ENCODE measurements at regions not wholly inside any gene's neighbourhood (a gene's known extent, or its start where the extent isn't known, plus 50 kb on each side); places are given as distances from the start of the nearest gene placed in this dataset.
"Not testable (repeated sequence)": the region's sequence is repeated elsewhere in the genome, so short reads cannot be mapped to it uniquely, and the experiment has no call there.

DNA sequence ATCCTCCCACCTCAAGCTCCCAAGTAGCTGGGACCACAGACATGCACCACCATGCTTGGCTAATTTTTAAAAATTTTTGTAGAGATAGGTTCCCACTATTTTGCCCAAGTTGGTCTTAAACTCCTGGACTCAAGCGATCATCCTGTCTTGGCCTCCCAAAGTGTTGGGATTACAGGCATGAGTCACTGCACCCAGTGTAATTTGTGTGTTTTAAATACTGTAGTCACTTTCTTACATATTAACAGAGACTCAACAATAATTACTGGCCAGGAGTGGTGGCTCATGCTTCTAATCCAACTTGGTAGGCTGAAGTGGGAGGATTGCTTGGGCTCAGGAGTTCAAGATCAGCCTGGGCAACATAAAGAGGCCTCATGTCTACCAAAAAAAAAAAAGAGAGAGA, 293.0 kb downstream of the RDH14 start:
- H3K27me3 ChIP-seq (replicated peaks in 1 of 4; ENCODE audit: control extremely low read depth in 1 of 4, control insufficient read depth in 3 of 4, insufficient read depth in 4 of 4, low read length in 3 of 4) = no peaks in the 10 kb centered on the region
- no peak overlapping the region for H3K27ac Mint-ChIP-seq
- DNase-seq (no peak), ATAC-seq (ENCODE audit: low read depth) (no peak)
- H3K27ac ChIP-seq (ENCODE audit: low read length in 2 of 2) = no peak overlapping the region
- H2AFZ ChIP-seq (ENCODE audit: insufficient read depth, low read depth, low read length, poor library complexity, severe bottlenecking) = no peak overlapping the region
- H3K36me3 ChIP-seq (replicated peaks in 1 of 2; ENCODE audit: control extremely low read depth in 1 of 2, control insufficient read depth in 1 of 2, extremely low read depth in 1 of 2, insufficient read depth in 2 of 2, low read length in 1 of 2) = no peaks in the 10 kb centered on the region
- CTCF ChIA-PET = no interaction called here
- no peak overlapping the region for H3K4me2 ChIP-seq (replicated peaks; ENCODE audit: low read depth, low read length, poor library complexity, severe bottlenecking)
- H3K79me2 ChIP-seq (ENCODE audit: control insufficient read depth, insufficient read depth, low read length) = no peaks in the 10 kb centered on the region
- H4K20me1 ChIP-seq (ENCODE audit: control insufficient read depth, insufficient read depth, low read length, poor library complexity, severe bottlenecking) = no peaks in the 10 kb centered on the region
- H3K4me1 ChIP-seq (ENCODE audit: control insufficient read depth in 2 of 2, insufficient read depth in 2 of 2, low read length in 2 of 2) = no peaks in the 10 kb centered on the region
- H3K9me3 Mint-ChIP-seq (ENCODE audit: insufficient read depth) = no peaks in the 10 kb centered on the region
- WGBS (ENCODE audit: insufficient coverage) = no CpG with 5 or more reads among the region's 1 CpG
- H3K9ac ChIP-seq (ENCODE audit: low read length) = no peak overlapping the region
- intact Hi-C loops (cut with micrococcal nuclease) = no loop called here
- H3K4me3 Mint-ChIP-seq = no peak overlapping the region
- H3K27me3 Mint-ChIP-seq = peaks cover 5% of the 10 kb centered on the region
- no peak overlapping the region for H3K4me3 ChIP-seq (ENCODE audit: control extremely low read depth in 1 of 5, extremely low read depth in 1 of 5, insufficient read depth in 1 of 5, low read depth in 2 of 5, low read length in 4 of 5)
- POLR2A ChIA-PET = no interaction called here
- H3K9me3 ChIP-seq (ENCODE audit: control extremely low read depth in 1 of 3, control insufficient read depth in 2 of 3, insufficient read depth in 1 of 3, low read length in 2 of 3) = peaks cover 0 to 13% (median 0%) of the 10 kb centered on the region in 3 donors
- H3K4me1 Mint-ChIP-seq = no peaks in the 10 kb centered on the region
- TF ChIP-seq, protein P1, sequence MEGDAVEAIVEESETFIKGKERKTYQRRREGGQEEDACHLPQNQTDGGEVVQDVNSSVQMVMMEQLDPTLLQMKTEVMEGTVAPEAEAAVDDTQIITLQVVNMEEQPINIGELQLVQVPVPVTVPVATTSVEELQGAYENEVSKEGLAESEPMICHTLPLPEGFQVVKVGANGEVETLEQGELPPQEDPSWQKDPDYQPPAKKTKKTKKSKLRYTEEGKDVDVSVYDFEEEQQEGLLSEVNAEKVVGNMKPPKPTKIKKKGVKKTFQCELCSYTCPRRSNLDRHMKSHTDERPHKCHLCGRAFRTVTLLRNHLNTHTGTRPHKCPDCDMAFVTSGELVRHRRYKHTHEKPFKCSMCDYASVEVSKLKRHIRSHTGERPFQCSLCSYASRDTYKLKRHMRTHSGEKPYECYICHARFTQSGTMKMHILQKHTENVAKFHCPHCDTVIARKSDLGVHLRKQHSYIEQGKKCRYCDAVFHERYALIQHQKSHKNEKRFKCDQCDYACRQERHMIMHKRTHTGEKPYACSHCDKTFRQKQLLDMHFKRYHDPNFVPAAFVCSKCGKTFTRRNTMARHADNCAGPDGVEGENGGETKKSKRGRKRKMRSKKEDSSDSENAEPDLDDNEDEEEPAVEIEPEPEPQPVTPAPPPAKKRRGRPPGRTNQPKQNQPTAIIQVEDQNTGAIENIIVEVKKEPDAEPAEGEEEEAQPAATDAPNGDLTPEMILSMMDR (IDR thresholded peaks at IDR 0.05) = no peak
- no peak for TF ChIP-seq EZH2 (IDR thresholded peaks at IDR 0.05; ENCODE audit: borderline replicate concordance, insufficient read depth, low read depth, low read length, poor library complexity, severe bottlenecking)

DNA sequence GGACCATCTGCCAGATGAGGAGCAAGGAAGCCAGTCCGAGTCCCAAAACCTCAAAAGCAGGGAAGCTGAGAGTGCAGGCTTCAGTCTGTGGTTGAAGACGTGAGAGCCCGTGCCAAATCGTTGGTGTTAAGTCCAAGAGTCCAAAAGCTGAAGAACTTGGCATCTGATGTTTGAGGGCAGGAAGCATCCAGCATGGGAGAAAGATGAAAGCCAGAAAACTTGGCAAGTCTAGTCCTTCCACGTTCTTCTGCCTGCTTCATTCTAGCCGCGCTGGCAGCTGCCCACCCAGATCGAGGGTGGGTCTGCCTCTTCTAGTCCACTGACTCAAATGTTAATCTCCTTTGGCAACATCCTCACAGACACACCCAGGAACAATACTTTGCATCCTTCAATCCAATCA, 293.8 kb downstream of the RDH14 start:
- H3K27ac ChIP-seq (ENCODE audit: low read length in 2 of 2); H3K79me2 ChIP-seq (ENCODE audit: control insufficient read depth, insufficient read depth, low read length); H3K4me3 ChIP-seq (ENCODE audit: control extremely low read depth in 1 of 5, extremely low read depth in 1 of 5, insufficient read depth in 1 of 5, low read depth in 2 of 5, low read length in 4 of 5); H3K27ac Mint-ChIP-seq; H4K20me1 ChIP-seq (ENCODE audit: control insufficient read depth, insufficient read depth, low read length, poor library complexity, severe bottlenecking); H2AFZ ChIP-seq (ENCODE audit: insufficient read depth, low read depth, low read length, poor library complexity, severe bottlenecking); H3K36me3 ChIP-seq (replicated peaks in 1 of 2; ENCODE audit: control extremely low read depth in 1 of 2, control insufficient read depth in 1 of 2, extremely low read depth in 1 of 2, insufficient read depth in 2 of 2, low read length in 1 of 2); H3K9me3 ChIP-seq (ENCODE audit: control extremely low read depth in 1 of 3, control insufficient read depth in 2 of 3, insufficient read depth in 1 of 3, low read length in 2 of 3); H3K4me1 Mint-ChIP-seq; H3K4me2 ChIP-seq (replicated peaks; ENCODE audit: low read depth, low read length, poor library complexity, severe bottlenecking); H3K4me3 Mint-ChIP-seq; POLR2A ChIA-PET; DNase-seq; H3K4me1 ChIP-seq (ENCODE audit: control insufficient read depth in 2 of 2, insufficient read depth in 2 of 2, low read length in 2 of 2); intact Hi-C loops (cut with micrococcal nuclease); CTCF ChIA-PET; ATAC-seq (ENCODE audit: low read depth); H3K9me3 Mint-ChIP-seq (ENCODE audit: insufficient read depth); H3K9ac ChIP-seq (ENCODE audit: low read length); H3K27me3 Mint-ChIP-seq; H3K27me3 ChIP-seq (replicated peaks in 1 of 4; ENCODE audit: control extremely low read depth in 1 of 4, control insufficient read depth in 3 of 4, insufficient read depth in 4 of 4, low read length in 3 of 4): not testable (repeated sequence)
- WGBS (ENCODE audit: insufficient coverage) = 91% methylated on average over 8 of the region's 8 CpGs

All from B cell (primary cell).